Gastroesophageal sphincter (tissue), 3 donors: ENCODE measurements at regions not wholly inside any gene's neighbourhood (a gene's known extent, or its start where the extent isn't known, plus 50 kb on each side); places are given as distances from the start of the nearest gene placed in this dataset.

Experiments
- EP300 ChIP-seq: sonication (generic); formaldehyde crosslinking; IDR thresholded peaks from one replicate; pipeline ENCODE4 v1.6.1; 2017; ENCODE audit warnings: antibody characterized with exemption, mild to moderate bottlenecking
- POLR2A ChIP-seq, 2 donors: fragments of 450-650 bp; IDR thresholded peaks; one replicate each; pipeline ENCODE4 v1.6.1; 2017; ENCODE audit warnings: antibody characterized with exemption in 2 of 2, mild to moderate bottlenecking in 2 of 2, moderate library complexity in 1 of 2
- POLR2AphosphoS5 ChIP-seq: sonication (generic); formaldehyde crosslinking; IDR thresholded peaks from one replicate; pipeline ENCODE4 v1.6.1; 2017; ENCODE audit warnings: antibody characterized with exemption
- TF ChIP-seq, protein P1 (sequence below), 4 experiments: fragments of 200-600 bp in 2 of 4; fragments of 450-650 bp in 2 of 4; sonication (generic) in 1 of 4; IDR thresholded peaks; one replicate each; pipeline ENCODE4 v1.5.1; 2017 to 2019; ENCODE audit warnings: antibody characterized with exemption in 4 of 4, mild to moderate bottlenecking in 2 of 4, moderate library complexity in 2 of 4

DNA sequence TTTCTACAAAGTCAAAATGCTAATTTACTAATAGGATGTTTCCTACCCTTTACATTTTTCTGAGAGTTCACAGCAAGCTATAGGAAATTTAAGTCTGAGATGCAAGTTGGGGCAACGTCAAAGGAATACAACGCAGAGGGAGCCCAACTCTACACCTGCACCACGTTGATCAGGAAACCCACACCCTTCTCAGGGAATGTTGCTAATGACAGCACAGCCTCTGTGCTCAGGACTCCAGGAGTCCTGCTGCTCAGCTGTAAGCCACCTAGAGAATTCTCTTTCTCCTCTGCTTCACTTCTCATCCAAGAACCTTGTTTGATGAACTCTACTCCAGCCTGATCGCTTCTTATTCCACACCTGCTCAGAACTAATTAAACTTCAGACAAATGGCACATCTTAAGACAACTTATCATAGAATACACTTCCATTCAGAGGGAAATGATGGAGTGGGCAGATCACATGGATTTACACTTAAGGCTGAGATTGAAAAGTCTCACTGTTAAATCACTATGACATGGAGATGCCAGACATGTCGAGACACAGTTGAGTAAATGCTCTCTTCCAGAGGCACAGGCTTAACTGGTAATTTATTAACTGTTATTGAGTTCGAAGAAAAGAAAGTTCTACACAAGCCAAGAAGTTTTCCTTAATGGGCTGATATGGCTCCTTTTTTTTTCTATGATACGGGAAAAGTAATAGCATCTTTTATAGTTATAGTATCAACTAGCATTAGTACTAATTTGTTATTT, 811.6 kb upstream of the ARGLU1 start:
- TF ChIP-seq, protein P1, sequence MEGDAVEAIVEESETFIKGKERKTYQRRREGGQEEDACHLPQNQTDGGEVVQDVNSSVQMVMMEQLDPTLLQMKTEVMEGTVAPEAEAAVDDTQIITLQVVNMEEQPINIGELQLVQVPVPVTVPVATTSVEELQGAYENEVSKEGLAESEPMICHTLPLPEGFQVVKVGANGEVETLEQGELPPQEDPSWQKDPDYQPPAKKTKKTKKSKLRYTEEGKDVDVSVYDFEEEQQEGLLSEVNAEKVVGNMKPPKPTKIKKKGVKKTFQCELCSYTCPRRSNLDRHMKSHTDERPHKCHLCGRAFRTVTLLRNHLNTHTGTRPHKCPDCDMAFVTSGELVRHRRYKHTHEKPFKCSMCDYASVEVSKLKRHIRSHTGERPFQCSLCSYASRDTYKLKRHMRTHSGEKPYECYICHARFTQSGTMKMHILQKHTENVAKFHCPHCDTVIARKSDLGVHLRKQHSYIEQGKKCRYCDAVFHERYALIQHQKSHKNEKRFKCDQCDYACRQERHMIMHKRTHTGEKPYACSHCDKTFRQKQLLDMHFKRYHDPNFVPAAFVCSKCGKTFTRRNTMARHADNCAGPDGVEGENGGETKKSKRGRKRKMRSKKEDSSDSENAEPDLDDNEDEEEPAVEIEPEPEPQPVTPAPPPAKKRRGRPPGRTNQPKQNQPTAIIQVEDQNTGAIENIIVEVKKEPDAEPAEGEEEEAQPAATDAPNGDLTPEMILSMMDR (IDR thresholded peaks at IDR 0.05), result no peak
- TF ChIP-seq EP300 (no peak), POLR2A (IDR thresholded peaks at IDR 0.05) (no peak), POLR2AphosphoS5 (no peak)
